Ishikawa (cell line): ENCODE measurements at regions not wholly inside any gene's neighbourhood (a gene's known extent, or its start where the extent isn't known, plus 50 kb on each side); places are given as distances from the start of the nearest gene placed in this dataset.

Experiments
- CEBPB ChIP-seq: IDR thresholded peaks from 2 replicates; pipeline ENCODE4 v1.6.1; 2012
- EGR1 ChIP-seq: IDR thresholded peaks from 2 replicates; pipeline ENCODE4 v1.6.1; 2012
- EP300 ChIP-seq: IDR thresholded peaks from 2 replicates; pipeline ENCODE4 v1.6.1; 2012; ENCODE audit warnings: borderline replicate concordance
- TAF1 ChIP-seq: IDR thresholded peaks from 2 replicates; pipeline ENCODE4 v1.6.1; 2012; ENCODE audit warnings: low read depth, mild to moderate bottlenecking
- TCF12 ChIP-seq: IDR thresholded peaks from 2 replicates; pipeline ENCODE4 v1.6.1; 2012; ENCODE audit warnings: low read depth
- YY1 ChIP-seq: IDR thresholded peaks from 2 replicates; pipeline ENCODE4 v1.6.1; 2012; ENCODE audit warnings: low read depth
- ZBTB7A ChIP-seq: IDR thresholded peaks from 2 replicates; pipeline ENCODE4 v1.6.1; 2012; ENCODE audit warnings: low read depth
- TF ChIP-seq, protein P1 (sequence below): IDR thresholded peaks from 2 replicates; pipeline ENCODE4 v1.6.1; 2012

DNA sequence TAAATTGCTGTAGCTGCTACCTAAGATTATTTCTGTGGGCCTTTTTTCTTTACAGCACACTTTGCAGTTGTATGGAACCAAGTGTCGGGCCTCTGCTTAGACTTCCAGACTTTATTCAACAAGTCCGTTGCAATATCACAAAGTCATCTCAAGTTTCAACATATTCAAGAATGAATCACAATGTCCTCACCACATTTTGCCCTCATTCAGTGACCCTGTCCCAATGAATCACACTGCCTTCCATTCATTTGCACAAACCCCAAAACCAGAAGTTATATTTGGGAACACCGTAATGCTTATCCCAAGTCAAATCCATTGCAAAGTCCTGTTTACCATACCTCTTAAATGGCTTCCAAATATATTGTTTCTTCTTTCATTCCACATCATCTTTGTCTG is 439.6 kb downstream of the CSNK1G3 start:
- TF ChIP-seq EP300 (no peak), CEBPB (no peak), TCF12 (no peak), TAF1 (no peak), ZBTB7A (no peak), EGR1 (no peak), YY1 (no peak)
- TF ChIP-seq, protein P1, sequence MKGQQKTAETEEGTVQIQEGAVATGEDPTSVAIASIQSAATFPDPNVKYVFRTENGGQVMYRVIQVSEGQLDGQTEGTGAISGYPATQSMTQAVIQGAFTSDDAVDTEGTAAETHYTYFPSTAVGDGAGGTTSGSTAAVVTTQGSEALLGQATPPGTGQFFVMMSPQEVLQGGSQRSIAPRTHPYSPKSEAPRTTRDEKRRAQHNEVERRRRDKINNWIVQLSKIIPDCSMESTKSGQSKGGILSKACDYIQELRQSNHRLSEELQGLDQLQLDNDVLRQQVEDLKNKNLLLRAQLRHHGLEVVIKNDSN, result no peak
